ENCODE measurements at regions not wholly inside any gene's neighbourhood (a gene's known extent, or its start where the extent isn't known, plus 50 kb on each side); places are given as distances from the start of the nearest gene placed in this dataset.
"Not testable (repeated sequence)": the region's sequence is repeated elsewhere in the genome, so short reads cannot be mapped to it uniquely, and the experiment has no call there.

GRCh38 chr1:221962385-221962784, 220.5 kb upstream of the DUSP10 start:
- DNase-seq (ENCODE audit: low read depth) = no peak

- DNase-seq (ENCODE audit: low read depth) = peak; percentile 25
Observed at GRCh38 chr1:221961532-221962292, 219.8 kb upstream of the DUSP10 start.

GRCh38 chr1:221958161-221958562, 216.3 kb upstream of the DUSP10 start:
- not testable (repeated sequence) for DNase-seq (ENCODE audit: low read depth)

- not testable (repeated sequence) for DNase-seq (ENCODE audit: low read depth)
Observed at GRCh38 chr1:221957350-221957749, 215.5 kb upstream of the DUSP10 start.

GRCh38 chr1:221949996-221950395, 208.1 kb upstream of the DUSP10 start:
- no peak for DNase-seq (ENCODE audit: low read depth)

GRCh38 chr1:221948459-221948858, 206.6 kb upstream of the DUSP10 start:
- no peak for DNase-seq (ENCODE audit: low read depth)

- no peak for DNase-seq (ENCODE audit: low read depth)
Observed at GRCh38 chr1:221947731-221948130, 205.8 kb upstream of the DUSP10 start.

- DNase-seq (ENCODE audit: low read depth) = no peak
Observed at GRCh38 chr1:221946768-221947167, 204.9 kb upstream of the DUSP10 start.

- no peak for DNase-seq (ENCODE audit: low read depth)
Observed at GRCh38 chr1:221945669-221946068, 203.8 kb upstream of the DUSP10 start.

GRCh38 chr1:221944247-221944870, 202.5 kb upstream of the DUSP10 start:
- DNase-seq (ENCODE audit: low read depth) = no peak

GRCh38 chr1:221940631-221941030, 198.7 kb upstream of the DUSP10 start:
- no peak for DNase-seq (ENCODE audit: low read depth)

GRCh38 chr1:221939607-221940006, 197.7 kb upstream of the DUSP10 start:
- DNase-seq (ENCODE audit: low read depth) = no peak

- DNase-seq (ENCODE audit: low read depth) = no peak
Observed at GRCh38 chr1:221937155-221937953, 195.5 kb upstream of the DUSP10 start.

GRCh38 chr1:221933814-221934213, 191.9 kb upstream of the DUSP10 start:
- DNase-seq (ENCODE audit: low read depth) = no peak

GRCh38 chr1:221926441-221926840, 184.6 kb upstream of the DUSP10 start:
- no peak for DNase-seq (ENCODE audit: low read depth)

- no peak for DNase-seq (ENCODE audit: low read depth)
Observed at GRCh38 chr1:221925947-221926346, 184.1 kb upstream of the DUSP10 start.

GRCh38 chr1:221923929-221924598, 182.2 kb upstream of the DUSP10 start:
- no peak for DNase-seq (ENCODE audit: low read depth)

GRCh38 chr1:221921936-221922335, 180.0 kb upstream of the DUSP10 start:
- DNase-seq (ENCODE audit: low read depth) = no peak

GRCh38 chr1:221919743-221920142, 177.9 kb upstream of the DUSP10 start:
- no peak for DNase-seq (ENCODE audit: low read depth)

GRCh38 chr1:221919341-221919740, 177.5 kb upstream of the DUSP10 start:
- DNase-seq (ENCODE audit: low read depth) = no peak

GRCh38 chr1:221916176-221916575, 174.3 kb upstream of the DUSP10 start:
- no peak for DNase-seq (ENCODE audit: low read depth)

GRCh38 chr1:221915764-221916163, 173.9 kb upstream of the DUSP10 start:
- no peak for DNase-seq (ENCODE audit: low read depth)

Data from activated T-cell treated with anti-CD3 and anti-CD28 coated beads for 48 hours (primary cell).